ENCODE measurements at regions not wholly inside any gene's neighbourhood (a gene's known extent, or its start where the extent isn't known, plus 50 kb on each side); places are given as distances from the start of the nearest gene placed in this dataset.

DNA sequence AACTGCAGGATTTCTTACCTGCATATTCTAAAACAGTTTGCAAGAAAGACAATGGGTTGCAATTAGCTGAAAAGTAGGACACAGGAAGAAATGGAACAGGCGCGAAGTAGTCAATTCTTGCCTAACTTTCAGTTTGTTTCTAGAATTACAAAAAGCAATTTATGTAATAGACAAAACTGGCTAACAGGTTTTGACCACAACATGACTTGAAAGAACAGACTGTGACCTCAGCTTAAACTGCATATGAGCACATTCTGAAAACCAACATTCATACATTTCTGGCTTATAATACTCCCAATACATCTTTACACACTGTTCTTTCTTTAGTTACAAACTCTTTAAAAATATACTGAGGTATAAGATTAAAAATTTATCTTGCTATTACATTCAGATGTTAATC lies 405.9 kb upstream of the B3GALT2 start:
- DNase-seq (ENCODE audit: extremely low read depth in 1 of 4, low spot score in 3 of 4) (no peak), ATAC-seq (no peak), FAIRE-seq (no peak)
- no peaks in the 10 kb centered on the region for H3K27me3 ChIP-seq (ENCODE audit: control insufficient read depth in 2 of 2, insufficient read depth in 2 of 2, low read length in 2 of 2)
- TF ChIP-seq NR0B1 (IDR thresholded peaks at IDR 0.05; ENCODE audit: partially characterized antibody) (no peak), CHD1 (IDR thresholded peaks at IDR 0.05; ENCODE audit: low read length) (no peak), TEAD4 (IDR thresholded peaks at IDR 0.05; ENCODE audit: low read length) (no peak), TEAD4 (CRISPR knock-in tag; IDR thresholded peaks at IDR 0.05; ENCODE audit: borderline replicate concordance) (no peak)
- no peak overlapping the region for H3K4me3 ChIP-seq
- H3K4me1 ChIP-seq (replicated peaks in 1 of 2; ENCODE audit: control insufficient read depth in 2 of 2, insufficient read depth in 2 of 2, low read length in 2 of 2): no peaks in the 10 kb centered on the region
- H3K9ac ChIP-seq (ENCODE audit: insufficient read depth in 1 of 2, low read depth in 2 of 2, low read length in 2 of 2): no peak overlapping the region
- ChIA-PET POLR2A (no interaction called here), CTCF (ENCODE audit: low intra/inter-chr PET ratio) (no interaction called here)
- H3K27ac ChIP-seq (ENCODE audit: extremely low read depth, low read depth, low read length): no peak overlapping the region
- H3K36me3 ChIP-seq (ENCODE audit: control insufficient read depth, insufficient read depth, low read length): no peaks in the 10 kb centered on the region
- H4K20me1 ChIP-seq (replicated peaks; ENCODE audit: control insufficient read depth, insufficient read depth, low read length): no peaks in the 10 kb centered on the region
- intact Hi-C loops (cut with micrococcal nuclease): no loop called here
- H2AFZ ChIP-seq (ENCODE audit: low read depth, low read length): no peak overlapping the region
- H3K9me3 ChIP-seq (replicated peaks; ENCODE audit: control insufficient read depth, insufficient read depth, low read depth, low read length): peaks cover 3% of the 10 kb centered on the region; the same call in 1 of the 2 replicates
- no peaks in the 10 kb centered on the region for H3K9me1 ChIP-seq (ENCODE audit: control insufficient read depth, insufficient read depth, low read length)
- in situ Hi-C loops (cut with MboI): no loop called here
- H3K79me2 ChIP-seq (ENCODE audit: control insufficient read depth, insufficient read depth, low read length): no peaks in the 10 kb centered on the region
- 0% methylated on average over 2 of the region's 2 CpGs for WGBS (ENCODE audit: insufficient coverage, low coverage, missing lambda C conversion rate)
- BruUV-seq (replicated peaks): no TSS peak
- H3K4me2 ChIP-seq (ENCODE audit: insufficient read depth, low read length): no peak overlapping the region

DNA sequence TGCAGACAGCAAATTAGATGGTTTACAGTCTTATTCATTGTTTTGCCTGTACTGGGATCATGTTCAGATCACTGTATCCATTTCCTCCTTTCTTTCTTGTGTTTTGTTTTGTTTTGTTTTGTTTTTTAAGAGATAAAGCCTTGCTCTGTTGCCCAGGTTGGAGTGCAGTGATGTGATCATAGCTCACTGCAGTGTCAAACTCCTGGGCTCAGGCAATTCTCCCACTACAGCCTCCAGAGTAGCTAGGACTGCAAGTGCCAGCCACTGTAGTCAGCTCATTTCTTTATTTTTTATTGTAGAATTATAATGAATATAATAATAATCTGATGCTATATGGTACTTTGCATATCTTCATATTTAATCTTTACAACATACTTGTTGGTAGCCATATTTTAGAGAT lies 403.7 kb upstream of the B3GALT2 start:
- DNase-seq (ENCODE audit: extremely low read depth in 1 of 4, low spot score in 3 of 4): no peak
- no peak for TF ChIP-seq HNRNPL (IDR thresholded peaks at IDR 0.05; ENCODE audit: low read depth, low read length)
- no peak for TF ChIP-seq ARID3B (CRISPR knock-in tag; IDR thresholded peaks at IDR 0.05; ENCODE audit: borderline replicate concordance)
- TF ChIP-seq, protein P1, sequence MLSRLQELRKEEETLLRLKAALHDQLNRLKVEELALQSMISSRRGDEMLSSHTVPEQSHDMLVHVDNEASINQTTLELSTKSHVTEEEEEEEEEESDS (CRISPR knock-in tag; IDR thresholded peaks at IDR 0.05): no peak
- TF ChIP-seq BRF1 (IDR thresholded peaks at IDR 0.05; ENCODE audit: borderline replicate concordance, extremely low read depth, insufficient read length): no peak
- no peak for TF ChIP-seq KAT2B (IDR thresholded peaks at IDR 0.05; ENCODE audit: low read depth, low read length)
- no peak for TF ChIP-seq ZNF449 (CRISPR knock-in tag; IDR thresholded peaks at IDR 0.05)
- TF ChIP-seq MXD1 (CRISPR knock-in tag; IDR thresholded peaks at IDR 0.05; ENCODE audit: borderline replicate concordance, poor library complexity, severe bottlenecking): no peak
- no peak for TF ChIP-seq ZNF764 (CRISPR knock-in tag; IDR thresholded peaks at IDR 0.05; ENCODE audit: low read depth)

More for the DNA sequence above, 403.7 kb upstream of the B3GALT2 start:
- Histone ChIP-seq H3K4me2 (ENCODE audit: insufficient read depth, low read length) (no peak overlapping the region), H4K20me1 (replicated peaks; ENCODE audit: control insufficient read depth, insufficient read depth, low read length) (no peaks in the 10 kb centered on the region), H3K9me3 (replicated peaks; ENCODE audit: control insufficient read depth, insufficient read depth, low read depth, low read length) (peaks cover 3% of the 10 kb centered on the region; the same call in 1 of the 2 replicates), H3K36me3 (ENCODE audit: control insufficient read depth, insufficient read depth, low read length) (no peaks in the 10 kb centered on the region), H3K4me3 (no peak overlapping the region), H3K9me1 (ENCODE audit: control insufficient read depth, insufficient read depth, low read length) (no peaks in the 10 kb centered on the region), H2AFZ (ENCODE audit: low read depth, low read length) (no peak overlapping the region), H3K4me1 (replicated peaks in 1 of 2; ENCODE audit: control insufficient read depth in 2 of 2, insufficient read depth in 2 of 2, low read length in 2 of 2) (no peaks in the 10 kb centered on the region), H3K27me3 (ENCODE audit: control insufficient read depth in 2 of 2, insufficient read depth in 2 of 2, low read length in 2 of 2) (no peaks in the 10 kb centered on the region), H3K27ac (ENCODE audit: extremely low read depth, low read depth, low read length) (no peak overlapping the region), H3K79me2 (ENCODE audit: control insufficient read depth, insufficient read depth, low read length) (no peaks in the 10 kb centered on the region), H3K9ac (ENCODE audit: insufficient read depth in 1 of 2, low read depth in 2 of 2, low read length in 2 of 2) (no peak overlapping the region)
- FAIRE-seq: no peak
- no TSS peak for BruUV-seq (replicated peaks)
- no peak for ATAC-seq
- POLR2A ChIA-PET: no interaction called here
- CTCF ChIA-PET (ENCODE audit: low intra/inter-chr PET ratio): no interaction called here
- intact Hi-C loops (cut with micrococcal nuclease) (no loop called here), in situ Hi-C loops (cut with MboI) (no loop called here)

Data from K562 (cell line).